GM12874 (cell line): ENCODE measurements at regions not wholly inside any gene's neighbourhood (a gene's known extent, or its start where the extent isn't known, plus 50 kb on each side); places are given as distances from the start of the nearest gene placed in this dataset.
A peak's percentile ranks its signal among the peaks of the same experiment; 100 is the strongest.

Experiments used
- CTCF ChIP-seq: IDR thresholded peaks from 2 replicates; pipeline ENCODE4 v1.5.1; 2011; ENCODE audit warnings: low read depth, mild to moderate bottlenecking, control low read depth, low read length, moderate library complexity; ENCODE audit not compliant: insufficient read depth

GRCh38 chr14:71752111-71752738 is 180.0 kb upstream of the RGS6 start:
- no peak for TF ChIP-seq CTCF

GRCh38 chr14:71753126-71753830 is 179.0 kb upstream of the RGS6 start:
- TF ChIP-seq CTCF, result peak; percentile 92

GRCh38 chr14:71753976-71754375 is 178.3 kb upstream of the RGS6 start:
- TF ChIP-seq CTCF, result no peak

- no peak for TF ChIP-seq CTCF
Measured at GRCh38 chr14:71754422-71755095, 177.7 kb upstream of the RGS6 start.

GRCh38 chr14:71758229-71758951 is 173.8 kb upstream of the RGS6 start:
- TF ChIP-seq CTCF, result no peak

GRCh38 chr14:71762575-71762974 is 169.7 kb upstream of the RGS6 start:
- TF ChIP-seq CTCF, result no peak

GRCh38 chr14:71764701-71765382 is 167.4 kb upstream of the RGS6 start:
- no peak for TF ChIP-seq CTCF
